PFSK-1 (cell line): ENCODE measurements at regions not wholly inside any gene's neighbourhood (a gene's known extent, or its start where the extent isn't known, plus 50 kb on each side); places are given as distances from the start of the nearest gene placed in this dataset.

ENCODE experiments used
- POLR2AphosphoS5 ChIP-seq: IDR thresholded peaks from 2 replicates; pipeline ENCODE4 v1.6.1; 2012; ENCODE audit warnings: low read depth, mild to moderate bottlenecking, control low read depth, low read length, moderate library complexity
- TF ChIP-seq, protein P1 (sequence below), 2 experiments: IDR thresholded peaks; 2 replicates each; pipeline versions ENCODE4 v1.6.1 to v1.8.0; 2011 to 2012; ENCODE audit warnings: low read depth in 2 of 2, low read length in 2 of 2, control low read depth in 1 of 2, inconsistent platforms in 1 of 2, mild to moderate bottlenecking in 1 of 2, moderate library complexity in 1 of 2; ENCODE audit not compliant: insufficient read depth in 1 of 2

DNA sequence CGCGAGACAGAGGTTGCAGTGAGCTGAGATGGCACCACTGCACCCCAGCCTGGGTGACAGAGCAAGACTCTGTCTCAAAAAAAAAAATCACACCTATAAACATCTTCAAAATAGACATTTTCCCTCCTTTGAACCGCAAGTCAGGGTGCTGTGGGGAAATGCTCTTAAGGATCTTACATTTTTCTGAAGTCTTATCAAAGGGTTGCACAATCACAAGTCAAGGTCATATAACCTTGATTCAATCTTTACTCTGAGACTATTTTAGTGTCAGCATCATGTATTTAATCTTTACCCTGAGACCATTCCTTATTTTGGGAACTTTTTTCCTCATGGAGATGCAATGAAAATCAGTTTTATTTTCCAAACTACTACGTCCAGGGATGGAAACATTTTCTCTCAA is 62.8 kb upstream of the RANBP3L start:
- TF ChIP-seq, protein P1, sequence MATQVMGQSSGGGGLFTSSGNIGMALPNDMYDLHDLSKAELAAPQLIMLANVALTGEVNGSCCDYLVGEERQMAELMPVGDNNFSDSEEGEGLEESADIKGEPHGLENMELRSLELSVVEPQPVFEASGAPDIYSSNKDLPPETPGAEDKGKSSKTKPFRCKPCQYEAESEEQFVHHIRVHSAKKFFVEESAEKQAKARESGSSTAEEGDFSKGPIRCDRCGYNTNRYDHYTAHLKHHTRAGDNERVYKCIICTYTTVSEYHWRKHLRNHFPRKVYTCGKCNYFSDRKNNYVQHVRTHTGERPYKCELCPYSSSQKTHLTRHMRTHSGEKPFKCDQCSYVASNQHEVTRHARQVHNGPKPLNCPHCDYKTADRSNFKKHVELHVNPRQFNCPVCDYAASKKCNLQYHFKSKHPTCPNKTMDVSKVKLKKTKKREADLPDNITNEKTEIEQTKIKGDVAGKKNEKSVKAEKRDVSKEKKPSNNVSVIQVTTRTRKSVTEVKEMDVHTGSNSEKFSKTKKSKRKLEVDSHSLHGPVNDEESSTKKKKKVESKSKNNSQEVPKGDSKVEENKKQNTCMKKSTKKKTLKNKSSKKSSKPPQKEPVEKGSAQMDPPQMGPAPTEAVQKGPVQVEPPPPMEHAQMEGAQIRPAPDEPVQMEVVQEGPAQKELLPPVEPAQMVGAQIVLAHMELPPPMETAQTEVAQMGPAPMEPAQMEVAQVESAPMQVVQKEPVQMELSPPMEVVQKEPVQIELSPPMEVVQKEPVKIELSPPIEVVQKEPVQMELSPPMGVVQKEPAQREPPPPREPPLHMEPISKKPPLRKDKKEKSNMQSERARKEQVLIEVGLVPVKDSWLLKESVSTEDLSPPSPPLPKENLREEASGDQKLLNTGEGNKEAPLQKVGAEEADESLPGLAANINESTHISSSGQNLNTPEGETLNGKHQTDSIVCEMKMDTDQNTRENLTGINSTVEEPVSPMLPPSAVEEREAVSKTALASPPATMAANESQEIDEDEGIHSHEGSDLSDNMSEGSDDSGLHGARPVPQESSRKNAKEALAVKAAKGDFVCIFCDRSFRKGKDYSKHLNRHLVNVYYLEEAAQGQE (IDR thresholded peaks at IDR 0.05; ENCODE audit: insufficient read depth in 1 of 2, low read depth in 2 of 2, low read length in 2 of 2): no peak
- no peak for TF ChIP-seq POLR2AphosphoS5
